Type B pancreatic cell (in vitro differentiated cells): ENCODE measurements at regions not wholly inside any gene's neighbourhood (a gene's known extent, or its start where the extent isn't known, plus 50 kb on each side); places are given as distances from the start of the nearest gene placed in this dataset.
A peak's percentile ranks its signal among the peaks of the same experiment; 100 is the strongest.

Experiments
- DNase-seq: peaks from one replicate; pipeline ENCODE4 v3.0.0; 2021; ENCODE audit warnings: mixed read lengths; ENCODE audit not compliant: unreplicated experiment; ENCODE audit errors: extremely low spot score
- H3K27ac Mint-ChIP-seq: 2 replicates; pipeline ENCODE4 v1.8.0; 2021; ENCODE audit warnings: mild to moderate bottlenecking, mixed read lengths
- H3K27me3 Mint-ChIP-seq: 2 replicates; pipeline ENCODE4 v1.8.0; 2021; ENCODE audit warnings: mixed read lengths
- H3K36me3 Mint-ChIP-seq: 2 replicates; pipeline ENCODE4 v1.8.0; 2021; ENCODE audit warnings: mixed read lengths
- H3K4me1 Mint-ChIP-seq: one replicate; pipeline ENCODE4 v1.8.0; 2021; ENCODE audit warnings: mixed read lengths; ENCODE audit not compliant: unreplicated experiment
- H3K4me3 Mint-ChIP-seq: 2 replicates; pipeline ENCODE4 v1.8.0; 2021; ENCODE audit warnings: mild to moderate bottlenecking, mixed read lengths
- H3K9me3 Mint-ChIP-seq: 2 replicates; pipeline ENCODE4 v1.8.0; 2021; ENCODE audit warnings: mixed read lengths
- CTCF ChIP-seq: fragments of 200-600 bp; sonication (generic); conservative IDR thresholded peaks from 2 replicates; pipeline ENCODE4 v1.5.0; 2021; ENCODE audit warnings: antibody characterized with exemption, mild to moderate bottlenecking

GRCh38 chr9:108278341-108278740 lies 577.4 kb downstream of the ACTL7B start:
- peaks cover 8% of the 10 kb centered on the region for H3K4me1 Mint-ChIP-seq
- H3K9me3 Mint-ChIP-seq = peaks cover 12% of the 10 kb centered on the region
- H3K36me3 Mint-ChIP-seq = peaks cover 4% of the 10 kb centered on the region
- H3K27ac Mint-ChIP-seq = peak overlapping the region; percentile 67
- H3K27me3 Mint-ChIP-seq = no peaks in the 10 kb centered on the region
- no peak overlapping the region for H3K4me3 Mint-ChIP-seq
- TF ChIP-seq CTCF = no peak
- DNase-seq = no peak

DNA sequence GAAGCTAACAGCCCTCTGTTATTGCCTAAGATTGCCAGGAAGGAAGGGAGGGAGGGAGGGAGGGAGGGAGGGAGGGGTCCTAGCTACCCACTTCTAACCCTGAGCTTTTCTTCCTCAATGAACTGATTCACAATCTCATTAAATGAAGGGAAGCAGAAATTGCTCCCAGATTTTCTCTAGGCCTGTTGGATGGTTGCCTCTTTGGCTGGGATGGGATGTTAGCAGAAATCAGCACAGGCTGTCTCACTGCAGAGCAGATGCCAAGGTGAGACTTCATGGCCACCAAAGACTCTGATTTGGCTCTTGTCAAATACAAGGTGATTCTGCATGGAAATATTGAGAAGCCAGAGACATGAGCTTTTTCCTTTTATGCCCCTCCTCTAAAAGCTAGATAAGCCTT lies 578.6 kb downstream of the ACTL7B start:
- Mint-ChIP-seq H3K27me3 (no peaks in the 10 kb centered on the region), H3K36me3 (peaks cover 4% of the 10 kb centered on the region), H3K4me3 (no peak overlapping the region), H3K9me3 (peaks cover 14% of the 10 kb centered on the region), H3K27ac (peak overlapping the region; percentile 67), H3K4me1 (peaks cover 18% of the 10 kb centered on the region)
- no peak for TF ChIP-seq CTCF
- no peak for DNase-seq

DNA sequence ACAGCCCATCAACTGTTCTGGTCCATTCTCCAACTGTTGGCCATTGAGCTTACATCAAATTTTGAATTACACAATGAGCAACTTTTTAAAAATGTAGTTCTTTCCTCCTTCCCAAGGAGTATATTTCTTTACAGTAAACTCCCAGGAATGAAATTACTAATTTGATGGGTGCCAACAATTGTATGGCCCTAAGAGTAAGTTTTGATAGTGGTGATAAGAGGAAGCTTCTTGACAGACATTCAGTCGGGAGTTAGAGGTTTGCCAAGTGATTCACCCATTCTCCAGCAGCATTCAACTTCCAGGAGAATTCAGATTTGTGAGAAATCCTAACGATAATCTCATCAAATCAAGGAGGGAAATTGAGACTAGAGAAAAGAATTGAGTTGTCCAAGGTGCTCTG lies 579.9 kb downstream of the ACTL7B start:
- H3K9me3 Mint-ChIP-seq = peaks cover 17% of the 10 kb centered on the region

DNA sequence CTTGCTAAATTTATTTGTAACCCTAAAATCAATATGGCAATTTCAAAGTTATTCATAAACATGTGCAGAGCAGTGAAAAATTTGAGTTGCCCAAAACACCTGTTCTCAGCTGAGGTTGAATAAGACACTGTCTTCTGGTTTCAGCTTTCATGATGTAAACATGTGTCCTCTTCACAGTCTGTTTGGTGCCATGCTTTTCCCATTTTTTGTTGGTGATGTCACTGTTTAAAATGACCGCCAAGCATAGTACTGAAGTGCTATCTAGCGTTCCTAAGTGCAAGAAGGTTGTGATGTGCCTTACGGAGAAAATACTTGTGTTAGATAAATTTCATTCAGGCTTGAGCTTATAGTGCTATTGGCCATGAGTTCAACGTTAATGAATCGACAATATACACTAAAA lies 580.8 kb downstream of the ACTL7B start:
- Mint-ChIP-seq H3K27me3 (no peaks in the 10 kb centered on the region), H3K36me3 (peaks cover 4% of the 10 kb centered on the region), H3K4me1 (peaks cover 40% of the 10 kb centered on the region), H3K27ac (no peak overlapping the region), H3K4me3 (no peak overlapping the region), H3K9me3 (peaks cover 17% of the 10 kb centered on the region)
- DNase-seq = no peak
- no peak for TF ChIP-seq CTCF

More for the DNA sequence above, 579.9 kb downstream of the ACTL7B start:
- no peak overlapping the region for H3K4me3 Mint-ChIP-seq
- no peak for DNase-seq
- TF ChIP-seq CTCF = no peak
- peaks cover 31% of the 10 kb centered on the region for H3K4me1 Mint-ChIP-seq
- no peak overlapping the region for H3K27ac Mint-ChIP-seq
- peaks cover 4% of the 10 kb centered on the region for H3K36me3 Mint-ChIP-seq
- H3K27me3 Mint-ChIP-seq = no peaks in the 10 kb centered on the region

DNA sequence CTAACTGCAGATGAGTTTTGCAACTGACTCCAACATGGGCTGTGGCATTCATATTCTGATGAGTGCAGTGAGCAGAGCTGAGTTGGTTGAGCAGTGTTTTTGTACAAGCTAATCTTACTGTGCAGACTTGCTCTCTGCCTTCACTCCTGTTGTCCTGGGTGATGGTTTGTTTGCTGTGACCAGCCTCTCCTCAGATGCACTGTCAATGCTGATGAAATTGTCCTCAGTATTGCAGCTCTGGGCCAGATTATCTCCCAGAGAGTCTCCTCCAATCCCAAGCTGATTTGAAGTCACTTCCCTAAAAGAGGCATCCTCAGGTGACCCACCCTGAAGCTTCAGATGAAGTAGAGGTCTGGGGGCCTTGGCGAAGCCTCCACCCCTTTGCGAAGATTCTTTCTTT lies 581.8 kb downstream of the ACTL7B start:
- H3K27me3 Mint-ChIP-seq = no peaks in the 10 kb centered on the region
- no peak overlapping the region for H3K27ac Mint-ChIP-seq
- H3K36me3 Mint-ChIP-seq = peaks cover 4% of the 10 kb centered on the region
- no peak for DNase-seq
- peaks cover 17% of the 10 kb centered on the region for H3K9me3 Mint-ChIP-seq
- peak overlapping the region; percentile 9 for H3K4me3 Mint-ChIP-seq
- H3K4me1 Mint-ChIP-seq = peaks cover 44% of the 10 kb centered on the region
- no peak for TF ChIP-seq CTCF

- H3K36me3 Mint-ChIP-seq = peaks cover 4% of the 10 kb centered on the region
- H3K27ac Mint-ChIP-seq = peak overlapping the region; percentile 97
- peaks cover 44% of the 10 kb centered on the region for H3K4me1 Mint-ChIP-seq
- H3K4me3 Mint-ChIP-seq = peak overlapping the region; percentile 81
- H3K9me3 Mint-ChIP-seq = peaks cover 17% of the 10 kb centered on the region
- H3K27me3 Mint-ChIP-seq = no peaks in the 10 kb centered on the region
- TF ChIP-seq CTCF = peak; percentile 63
- no peak for DNase-seq
Observed at GRCh38 chr9:108272349-108272899, 583.4 kb downstream of the ACTL7B start.
